ENCODE measurements at regions not wholly inside any gene's neighbourhood (a gene's known extent, or its start where the extent isn't known, plus 50 kb on each side); places are given as distances from the start of the nearest gene placed in this dataset.
A peak's percentile ranks its signal among the peaks of the same experiment; 100 is the strongest.
"Not testable (repeated sequence)": the region's sequence is repeated elsewhere in the genome, so short reads cannot be mapped to it uniquely, and the experiment has no call there.

- 0 out of 20 replicates have a peak, but pooled peaks cover 0 to 10% (median 0%) of the 10 kb centered on the region in 10 experiments for H3K4me1 ChIP-seq
- no peak overlapping the region for H3K4me2 ChIP-seq
- no peaks in the 10 kb centered on the region for H4K20me1 ChIP-seq
- no peak overlapping the region for H3K4me3 ChIP-seq
- no peak overlapping the region for H3K9ac ChIP-seq
- H3K9me3 ChIP-seq (replicated peaks in 1 of 11) = peaks cover 0 to 2% (median 1%) of the 10 kb centered on the region in 11 experiments; a peak in 7 of 22 replicates
- no peaks in the 10 kb centered on the region for H3K27me3 ChIP-seq
- H3K27ac ChIP-seq = no peak overlapping the region
- TF ChIP-seq Cebpa-rat (IDR thresholded peaks at IDR 0.05) = no peak
- H3K36me3 ChIP-seq = no peaks in the 10 kb centered on the region
These were observed 1155.5 kb downstream of the TBL1XR1 start for GRCh38 chr3:176041812-176042211.

GRCh38 chr3:176041185-176041584 is 1156.1 kb downstream of the TBL1XR1 start:
- no peak overlapping the region for H3K4me3 ChIP-seq
- no peak for TF ChIP-seq Cebpa-rat (IDR thresholded peaks at IDR 0.05)
- H4K20me1 ChIP-seq = no peaks in the 10 kb centered on the region
- H3K9ac ChIP-seq = no peak overlapping the region
- H3K27me3 ChIP-seq = no peaks in the 10 kb centered on the region
- H3K27ac ChIP-seq = no peak overlapping the region
- H3K9me3 ChIP-seq (replicated peaks in 1 of 11) = peaks cover 0 to 9% (median 7%) of the 10 kb centered on the region in 11 experiments; a peak in 10 of 22 replicates
- H3K4me1 ChIP-seq = 0 out of 20 replicates have a peak, but pooled peaks cover 0 to 6% (median 0%) of the 10 kb centered on the region in 10 experiments
- H3K4me2 ChIP-seq = no peak overlapping the region
- H3K36me3 ChIP-seq = no peaks in the 10 kb centered on the region

- Histone ChIP-seq H4K20me1 (no peaks in the 10 kb centered on the region), H3K36me3 (no peaks in the 10 kb centered on the region), H3K4me1 (no peaks in the 10 kb centered on the region), H3K4me3 (no peak overlapping the region), H3K27ac (no peak overlapping the region), H3K4me2 (no peak overlapping the region), H3K9me3 (replicated peaks in 1 of 11) (peaks cover 0 to 17% (median 12%) of the 10 kb centered on the region in 11 experiments; a peak in 10 of 22 replicates), H3K27me3 (no peaks in the 10 kb centered on the region), H3K9ac (no peak overlapping the region)
- TF ChIP-seq Cebpa-rat (IDR thresholded peaks at IDR 0.05) = no peak
These were observed 1159.6 kb downstream of the TBL1XR1 start for GRCh38 chr3:176037636-176038035.

- no peak overlapping the region for H3K4me2 ChIP-seq
- H4K20me1 ChIP-seq = no peaks in the 10 kb centered on the region
- H3K9ac ChIP-seq = no peak overlapping the region
- no peak overlapping the region for H3K4me3 ChIP-seq
- H3K27me3 ChIP-seq = no peaks in the 10 kb centered on the region
- no peaks in the 10 kb centered on the region for H3K36me3 ChIP-seq
- no peak overlapping the region for H3K27ac ChIP-seq
- H3K9me3 ChIP-seq (replicated peaks in 1 of 11) = peaks cover 0 to 17% (median 12%) of the 10 kb centered on the region in 11 experiments; a peak in 10 of 22 replicates
- no peaks in the 10 kb centered on the region for H3K4me1 ChIP-seq
- TF ChIP-seq Cebpa-rat (IDR thresholded peaks at IDR 0.05) = no peak
These were observed 1165.2 kb downstream of the TBL1XR1 start for GRCh38 chr3:176032043-176032442.

GRCh38 chr3:176016203-176016602 is 1157.1 kb downstream of the NAALADL2 start:
- not testable (repeated sequence) for H3K27me3 ChIP-seq; H3K9ac ChIP-seq; H3K4me2 ChIP-seq; H3K4me1 ChIP-seq; H3K27ac ChIP-seq; H3K4me3 ChIP-seq; H3K9me3 ChIP-seq (replicated peaks in 1 of 11); H3K36me3 ChIP-seq; H4K20me1 ChIP-seq

GRCh38 chr3:176015228-176015627 is 1156.1 kb downstream of the NAALADL2 start:
- H3K9me3 ChIP-seq (replicated peaks in 1 of 11); H3K36me3 ChIP-seq; H4K20me1 ChIP-seq; H3K27ac ChIP-seq; H3K4me3 ChIP-seq; H3K4me1 ChIP-seq; H3K27me3 ChIP-seq; H3K9ac ChIP-seq; H3K4me2 ChIP-seq: not testable (repeated sequence)

- no peaks in the 10 kb centered on the region for H3K4me1 ChIP-seq
- no peak overlapping the region for H3K27ac ChIP-seq
- no peak overlapping the region for H3K9ac ChIP-seq
- H3K27me3 ChIP-seq = no peaks in the 10 kb centered on the region
- no peak overlapping the region for H3K4me3 ChIP-seq
- no peak for TF ChIP-seq Cebpa-rat (IDR thresholded peaks at IDR 0.05)
- no peak overlapping the region for H3K4me2 ChIP-seq
- H3K9me3 ChIP-seq (replicated peaks in 1 of 11) = no peaks in the 10 kb centered on the region
- H4K20me1 ChIP-seq = no peaks in the 10 kb centered on the region
- H3K36me3 ChIP-seq = no peaks in the 10 kb centered on the region
These were observed 1150.1 kb downstream of the NAALADL2 start for GRCh38 chr3:176009256-176009655.

GRCh38 chr3:176005564-176005963 is 1146.4 kb downstream of the NAALADL2 start:
- H3K36me3 ChIP-seq = no peaks in the 10 kb centered on the region
- H3K4me2 ChIP-seq = no peak overlapping the region
- H3K4me3 ChIP-seq = no peak overlapping the region
- H4K20me1 ChIP-seq = no peaks in the 10 kb centered on the region
- TF ChIP-seq Cebpa-rat (IDR thresholded peaks at IDR 0.05) = no peak
- no peaks in the 10 kb centered on the region for H3K9me3 ChIP-seq (replicated peaks in 1 of 11)
- H3K4me1 ChIP-seq = no peaks in the 10 kb centered on the region
- H3K27ac ChIP-seq = no peak overlapping the region
- H3K27me3 ChIP-seq = no peaks in the 10 kb centered on the region
- no peak overlapping the region for H3K9ac ChIP-seq

GRCh38 chr3:175989161-175989560 is 1130.0 kb downstream of the NAALADL2 start:
- Histone ChIP-seq H3K9me3 (replicated peaks in 1 of 11) (peaks cover 0 to 26% (median 10%) of the 10 kb centered on the region in 11 experiments; a peak in 12 of 22 replicates), H3K9ac (no peak overlapping the region), H3K4me3 (no peak overlapping the region), H3K4me2 (peak overlapping the region in 5 of 11 experiments; percentile 6 to 28 (median 19); a peak in 4 of 22 replicates), H3K4me1 (peaks cover 0 to 7% (median 0%) of the 10 kb centered on the region in 10 experiments; a peak in 4 of 20 replicates), H4K20me1 (no peaks in the 10 kb centered on the region), H3K36me3 (no peaks in the 10 kb centered on the region), H3K27me3 (no peaks in the 10 kb centered on the region), H3K27ac (no peak overlapping the region)
- no peak for TF ChIP-seq Cebpa-rat (IDR thresholded peaks at IDR 0.05)

GRCh38 chr3:175988401-175988800 is 1129.3 kb downstream of the NAALADL2 start:
- peaks cover 0 to 7% (median 0%) of the 10 kb centered on the region in 10 experiments; a peak in 4 of 20 replicates for H3K4me1 ChIP-seq
- no peak overlapping the region for H3K27ac ChIP-seq
- H3K9ac ChIP-seq = no peak overlapping the region
- no peaks in the 10 kb centered on the region for H3K36me3 ChIP-seq
- peak overlapping the region in 1 of 11 experiments; percentile 28; a peak in 2 of 22 replicates for H3K4me2 ChIP-seq
- H3K4me3 ChIP-seq = no peak overlapping the region
- no peaks in the 10 kb centered on the region for H4K20me1 ChIP-seq
- H3K9me3 ChIP-seq (replicated peaks in 1 of 11) = peaks cover 0 to 26% (median 10%) of the 10 kb centered on the region in 11 experiments; a peak in 12 of 22 replicates
- no peak for TF ChIP-seq Cebpa-rat (IDR thresholded peaks at IDR 0.05)
- H3K27me3 ChIP-seq = no peaks in the 10 kb centered on the region

Measured in BLaER1 treated with 17β-estradiol and CSF1 and Interleukin-3, amounts not matched to agents 10 nM and 100 nM (cell line).